ENCODE measurements at regions not wholly inside any gene's neighbourhood (a gene's known extent, or its start where the extent isn't known, plus 50 kb on each side); places are given as distances from the start of the nearest gene placed in this dataset.
"Not testable (repeated sequence)": the region's sequence is repeated elsewhere in the genome, so short reads cannot be mapped to it uniquely, and the experiment has no call there.

GRCh38 chr5:6273090-6273735 lies 105.1 kb downstream of the MED10 start:
- no peak for DNase-seq

DNA sequence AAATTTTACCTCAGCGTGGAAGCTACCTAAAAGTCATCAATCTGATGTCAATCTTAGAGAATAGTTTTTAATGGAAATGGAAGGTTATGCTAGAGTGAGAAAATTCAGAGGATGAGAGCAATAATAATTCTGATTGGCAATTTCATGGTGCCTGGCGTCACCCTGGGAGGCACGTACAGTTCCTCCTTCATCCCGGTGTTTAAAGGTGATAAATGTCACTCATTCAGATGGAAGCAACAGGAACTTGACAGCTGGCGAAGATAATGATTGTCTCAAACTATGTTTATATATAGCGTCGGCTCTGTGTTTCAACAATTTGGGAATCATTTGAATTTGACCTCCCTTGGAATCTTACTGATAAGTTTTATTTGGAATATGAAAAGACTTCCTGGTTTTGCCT lies 108.4 kb downstream of the MED10 start:
- no peak for DNase-seq

GRCh38 chr5:6266671-6267197 lies 111.6 kb downstream of the MED10 start:
- no peak for DNase-seq

- no peak for DNase-seq
Measured at GRCh38 chr5:6264394-6264793, 114.0 kb downstream of the MED10 start.

DNA sequence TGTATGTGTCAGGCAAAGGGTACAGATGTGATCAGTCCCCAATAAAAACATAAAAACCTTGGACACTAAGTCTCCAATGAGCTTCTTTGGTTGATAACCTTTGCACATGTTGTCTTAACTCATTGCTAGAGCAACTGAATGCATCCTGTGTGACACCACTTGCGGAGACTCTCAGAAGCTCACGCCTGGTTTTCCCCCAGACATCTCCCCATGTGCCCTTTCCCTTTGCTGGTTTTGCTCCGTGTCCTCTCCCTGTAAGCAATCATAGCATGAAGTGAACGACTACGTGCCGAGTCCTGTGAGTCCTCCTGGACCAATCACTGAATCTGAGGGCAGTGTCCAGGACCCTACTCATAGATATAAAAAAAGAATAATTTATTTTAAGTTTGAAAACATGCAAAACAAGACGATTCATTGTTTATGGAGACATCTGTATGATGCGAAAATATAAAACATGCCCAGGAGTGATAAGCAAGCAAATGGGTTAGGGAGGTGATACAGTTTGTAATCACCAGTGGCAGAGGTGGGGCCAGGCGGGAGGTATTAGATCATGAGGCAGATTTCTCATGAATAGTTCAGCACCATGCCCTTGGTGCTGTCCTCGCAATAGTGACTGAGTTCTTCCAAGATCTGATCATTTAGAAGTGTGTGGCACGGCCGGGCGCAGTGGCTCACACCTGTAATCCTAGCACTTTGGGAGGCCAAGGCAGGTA lies 115.5 kb downstream of the MED10 start:
- DNase-seq = no peak

GRCh38 chr5:6261668-6262067 lies 116.7 kb downstream of the MED10 start:
- DNase-seq = no peak

DNA sequence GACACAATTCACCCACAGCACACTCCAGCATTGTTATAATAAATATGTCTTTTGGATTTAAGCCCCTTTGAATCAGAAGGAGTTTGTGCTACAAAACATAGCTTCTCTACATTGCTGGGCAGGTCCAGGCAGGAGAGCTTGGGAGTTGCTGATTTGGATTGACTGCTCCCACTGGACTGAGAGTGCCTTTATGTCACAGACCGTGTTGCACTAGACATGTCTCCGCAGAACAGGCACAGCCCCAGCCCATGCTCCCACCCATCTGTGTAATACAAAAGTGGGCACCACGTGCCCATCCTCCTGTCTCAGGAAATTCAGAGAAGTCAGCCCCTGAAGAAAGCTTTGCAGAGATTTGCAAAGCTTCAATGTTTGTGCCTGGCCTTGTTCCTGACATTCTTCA lies 117.1 kb downstream of the MED10 start:
- no peak for DNase-seq

DNA sequence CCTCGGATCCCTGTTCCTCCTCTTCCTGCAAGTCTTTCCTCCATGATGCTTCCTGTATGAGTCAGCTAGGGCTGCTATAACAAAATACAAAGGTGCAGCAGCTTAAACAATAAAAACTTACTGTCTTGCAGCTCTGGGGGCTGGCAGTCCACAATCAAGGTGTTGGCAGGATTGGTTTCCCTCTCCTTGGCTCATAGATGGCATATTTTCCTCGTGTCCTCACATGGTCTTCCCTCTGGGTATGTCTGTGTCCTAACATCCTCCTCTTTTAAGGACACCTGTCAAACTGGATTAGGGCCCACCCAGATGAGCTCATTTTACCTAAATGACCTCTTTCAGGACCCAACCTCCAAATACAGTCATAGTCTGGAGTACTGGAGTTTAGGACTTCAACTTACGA lies 117.5 kb downstream of the MED10 start:
- DNase-seq = no peak

DNA sequence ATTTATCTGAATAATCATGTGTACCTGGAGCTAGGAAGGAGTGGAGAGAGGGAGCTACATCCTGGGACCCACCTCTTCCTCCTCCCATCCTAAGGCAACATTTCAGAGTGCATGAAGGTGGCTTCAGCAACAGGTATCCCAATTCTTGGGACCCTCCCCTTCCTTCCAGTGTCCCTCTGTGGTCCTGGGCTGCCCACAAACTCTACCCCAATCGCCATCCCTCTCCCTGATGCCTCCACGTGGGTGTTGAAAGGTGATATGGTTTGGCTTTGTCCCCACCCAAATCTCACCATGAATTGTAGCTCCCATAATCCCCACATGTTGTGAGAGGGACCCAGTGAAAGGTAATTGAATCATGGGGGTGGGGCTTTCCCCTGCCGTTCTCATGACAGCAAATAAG lies 121.4 kb downstream of the MED10 start:
- DNase-seq = no peak

GRCh38 chr5:6255956-6256355 lies 122.4 kb downstream of the MED10 start:
- no peak for DNase-seq

DNA sequence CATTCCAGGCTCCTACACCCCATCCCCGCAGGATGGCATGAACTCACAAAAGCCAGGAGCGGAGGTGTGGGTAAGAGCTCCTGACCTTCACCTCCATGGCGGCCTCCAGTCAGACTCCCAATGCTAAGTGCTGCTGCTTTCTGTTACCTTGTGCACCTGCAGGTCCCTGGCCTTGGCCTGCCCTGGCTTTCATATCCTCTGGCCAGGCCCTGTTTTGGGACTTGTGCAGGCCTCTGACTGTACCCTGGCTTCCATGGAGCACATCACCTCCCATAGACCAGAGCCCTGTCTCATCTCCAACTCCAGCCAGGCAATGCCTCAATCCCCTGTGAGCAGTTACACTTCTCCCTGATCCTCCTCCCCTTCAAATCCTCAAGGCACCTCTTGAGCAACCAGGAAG lies 124.5 kb downstream of the MED10 start:
- no peak for DNase-seq

DNA sequence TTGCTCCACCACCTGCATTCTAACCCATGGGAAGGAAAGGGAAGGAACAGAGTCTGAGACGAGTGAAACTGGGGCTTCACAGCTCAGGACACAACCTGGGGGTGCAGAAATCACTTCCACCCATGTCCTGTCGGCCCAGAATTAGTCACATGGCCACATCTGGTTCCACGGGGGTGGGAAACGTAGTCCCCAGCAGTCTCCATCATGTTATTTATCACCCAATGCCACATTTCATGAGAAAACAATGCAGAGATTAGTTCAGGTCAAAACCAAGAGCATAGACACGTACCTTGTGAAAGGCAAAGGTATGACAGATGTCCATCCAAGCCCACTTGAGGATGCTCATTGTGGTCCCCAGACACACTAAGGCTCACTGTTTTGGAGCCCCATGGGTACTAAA lies 125.1 kb downstream of the MED10 start:
- DNase-seq = no peak

DNA sequence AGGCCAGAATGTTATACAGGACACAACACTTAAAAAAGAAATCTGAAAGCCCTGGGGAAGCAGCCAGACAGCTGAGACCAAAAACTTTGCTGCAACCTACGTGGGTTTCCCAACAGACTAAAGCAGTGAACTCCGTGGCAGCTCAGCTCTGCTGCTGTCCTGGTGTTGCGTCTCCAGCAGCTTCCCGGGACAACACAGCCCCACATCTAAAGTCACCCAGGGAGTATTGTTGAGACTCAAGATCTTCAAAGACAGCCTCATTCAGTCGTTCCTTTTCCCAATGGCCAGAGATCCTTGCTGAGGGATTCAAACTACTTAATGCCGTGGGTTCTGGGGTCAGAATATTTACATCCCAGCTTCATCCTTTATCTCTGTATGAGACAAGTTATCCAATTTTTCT lies 125.8 kb downstream of the MED10 start:
- DNase-seq = no peak

DNA sequence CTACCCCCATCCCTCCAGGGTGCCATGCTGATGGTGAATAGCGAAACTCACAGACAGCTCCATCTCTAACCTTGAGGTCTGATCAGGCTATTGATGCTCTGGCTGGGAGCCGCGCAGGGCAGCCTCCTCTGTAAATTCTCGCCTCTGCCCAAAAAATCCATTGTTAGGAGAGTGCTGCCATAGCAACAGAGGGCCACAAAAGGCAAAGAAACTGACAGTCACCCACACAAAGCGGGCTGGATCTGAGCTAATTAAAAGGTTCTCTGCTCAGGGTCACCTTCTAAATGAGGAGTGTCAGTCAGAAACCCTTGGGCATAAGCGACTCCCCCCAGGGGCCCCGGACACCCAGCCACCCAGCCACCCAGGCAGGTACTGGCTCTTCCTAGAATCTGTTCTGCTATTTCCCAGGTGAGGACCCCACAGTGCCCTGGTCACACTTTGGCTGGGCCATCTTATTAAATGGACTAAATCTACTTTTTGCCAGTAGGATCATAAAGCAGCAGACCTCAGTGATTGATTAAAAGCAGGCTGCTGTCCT lies 126.7 kb downstream of the MED10 start:
- DNase-seq = no peak

DNA sequence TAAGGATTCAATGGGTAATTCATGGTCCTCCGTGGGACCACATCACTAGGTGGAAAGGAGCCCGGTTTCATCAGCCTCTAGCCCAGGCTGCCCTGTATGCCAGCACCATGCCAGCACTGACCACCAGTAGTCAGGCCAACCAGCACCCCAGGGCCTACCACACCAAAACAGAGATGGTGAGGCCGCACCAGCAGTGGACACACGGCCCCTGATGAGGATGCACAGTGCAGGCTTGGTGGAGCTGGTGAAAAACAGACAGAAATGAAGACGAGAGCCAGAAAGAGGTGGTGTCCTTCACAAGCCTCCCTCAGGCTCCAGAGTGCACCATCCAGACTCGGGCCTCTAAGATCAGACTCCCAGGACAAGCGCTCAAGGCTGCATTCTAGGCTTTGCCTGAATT lies 128.2 kb downstream of the MED10 start:
- DNase-seq = no peak

DNA sequence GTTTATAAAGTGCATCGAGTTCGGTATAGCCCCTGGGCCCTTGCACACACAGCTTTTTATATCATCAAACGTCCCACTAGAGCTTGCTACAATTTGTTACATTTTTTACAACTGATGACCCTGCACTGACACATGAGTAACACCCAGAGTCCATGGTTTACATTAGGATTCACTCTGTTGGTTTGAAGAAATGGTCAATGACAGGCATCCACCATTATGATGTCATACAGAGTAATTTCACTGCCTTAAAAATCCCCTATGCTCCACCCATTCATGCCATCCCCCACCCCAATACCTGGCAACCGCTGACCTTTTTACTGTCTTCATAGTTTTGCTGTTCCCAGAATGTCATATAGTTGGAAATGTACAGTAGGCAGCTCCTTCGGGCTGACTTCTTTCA lies 130.2 kb downstream of the MED10 start:
- DNase-seq = no peak

DNA sequence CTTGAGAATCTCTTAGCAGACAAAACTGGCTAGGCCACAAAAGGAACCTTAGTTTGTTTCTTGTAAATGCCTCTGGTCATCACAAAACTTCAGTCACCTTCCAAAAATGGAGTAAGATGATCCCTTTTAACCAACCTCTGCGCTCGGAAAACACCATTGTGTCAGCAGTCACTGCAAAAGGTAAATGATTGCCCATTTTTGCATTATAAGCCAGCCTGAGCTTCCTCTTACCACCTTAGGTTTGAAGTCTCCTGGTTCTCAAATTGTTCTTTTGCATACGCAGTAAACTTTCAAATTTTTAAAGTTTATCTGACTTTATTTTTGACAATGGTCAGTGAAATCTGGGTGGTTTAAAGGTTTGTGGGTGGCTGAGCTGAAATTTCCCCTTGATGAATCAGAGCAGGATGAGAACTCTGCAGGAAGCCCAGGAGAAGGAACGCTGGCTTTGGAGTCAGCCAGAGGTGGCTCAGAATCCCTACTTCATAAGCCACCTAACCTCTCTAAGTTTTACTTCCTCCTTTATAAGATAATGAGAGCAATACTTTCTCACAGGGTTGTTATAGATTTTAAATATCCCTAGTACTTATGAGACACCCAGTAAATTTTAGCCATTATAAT lies 131.4 kb downstream of the MED10 start:
- no peak for DNase-seq

- DNase-seq = no peak
Measured at GRCh38 chr5:6244339-6244714, 134.0 kb downstream of the MED10 start.

GRCh38 chr5:6243706-6244338 lies 134.5 kb downstream of the MED10 start:
- no peak for DNase-seq

GRCh38 chr5:6241056-6241455 lies 137.3 kb downstream of the MED10 start:
- DNase-seq = not testable (repeated sequence)

DNA sequence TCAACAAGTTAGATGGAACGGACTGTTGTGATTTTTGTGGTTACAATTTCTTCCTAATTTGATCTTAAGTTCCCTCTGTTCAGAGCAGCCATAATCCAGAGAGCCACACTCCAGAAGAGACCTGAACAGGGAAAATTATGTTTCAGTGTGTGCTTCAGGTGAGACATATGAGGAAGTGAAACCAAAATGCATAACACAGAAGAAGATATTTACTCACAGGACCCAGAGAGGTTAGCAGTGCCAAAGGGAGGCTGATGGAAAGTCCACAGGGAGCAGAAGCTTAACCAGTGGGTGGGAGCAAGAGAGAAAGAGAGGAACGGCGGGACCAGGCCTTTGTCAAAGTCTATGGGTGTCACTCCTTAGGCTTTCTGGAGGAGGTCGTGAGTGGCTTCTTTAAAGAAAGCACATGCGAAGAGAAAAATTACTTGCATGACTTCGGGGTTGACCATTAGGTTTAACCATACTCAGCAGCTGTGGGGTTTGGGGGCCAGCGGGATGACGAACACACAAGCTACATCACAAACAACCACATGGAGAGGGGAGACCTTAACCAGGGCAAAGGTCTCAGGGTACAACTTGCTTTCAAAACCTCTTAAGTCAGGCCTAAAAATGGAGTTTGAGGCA lies 141.4 kb downstream of the MED10 start:
- no peak for DNase-seq

- DNase-seq = no peak
Measured at GRCh38 chr5:6236170-6236793, 142.1 kb downstream of the MED10 start.

DNA sequence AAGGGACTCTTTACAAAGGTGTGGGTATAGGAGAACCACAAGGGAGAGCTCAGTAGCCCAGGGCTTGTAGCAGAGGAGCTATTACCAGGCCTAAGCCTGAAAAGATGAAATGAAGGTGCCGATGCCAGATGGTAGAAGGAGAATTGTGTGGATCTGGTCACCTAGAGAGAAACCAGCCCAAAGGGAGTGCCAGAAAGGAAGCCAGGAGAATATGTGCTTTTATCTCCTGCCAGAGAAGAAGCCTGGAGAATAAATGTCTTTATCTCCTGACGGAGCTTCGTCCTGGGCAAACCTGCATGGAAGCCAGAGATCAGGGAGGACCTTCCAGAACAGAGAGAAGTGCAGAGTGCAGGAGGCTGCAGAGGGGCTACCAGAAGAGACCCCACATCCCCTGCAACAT lies 142.6 kb downstream of the MED10 start:
- no peak for DNase-seq
